GM13976 (cell line): ENCODE measurements at regions not wholly inside any gene's neighbourhood (a gene's known extent, or its start where the extent isn't known, plus 50 kb on each side); places are given as distances from the start of the nearest gene placed in this dataset.

Experiments
- DNase-seq: peaks from one replicate; pipeline ENCODE4 v3.0.0; 2012; ENCODE audit warnings: low spot score
- in situ Hi-C: fragments of 300-500 bp; cut with MboI; formaldehyde crosslinking; loops from one replicate; pipeline ENCODE4 v1.12.0; 2022; ENCODE audit warnings: low sequenced_read_pairs, mixed read lengths, inconsistent platforms; ENCODE audit not compliant: unreplicated experiment
- TF ChIP-seq, protein P1 (sequence below): IDR thresholded peaks from 2 replicates; pipeline ENCODE4 v1.5.1; 2012; ENCODE audit warnings: borderline replicate concordance, mild to moderate bottlenecking; ENCODE audit not compliant: insufficient read depth; ENCODE audit errors: extremely low read depth, missing control alignments, control extremely low read depth

DNA sequence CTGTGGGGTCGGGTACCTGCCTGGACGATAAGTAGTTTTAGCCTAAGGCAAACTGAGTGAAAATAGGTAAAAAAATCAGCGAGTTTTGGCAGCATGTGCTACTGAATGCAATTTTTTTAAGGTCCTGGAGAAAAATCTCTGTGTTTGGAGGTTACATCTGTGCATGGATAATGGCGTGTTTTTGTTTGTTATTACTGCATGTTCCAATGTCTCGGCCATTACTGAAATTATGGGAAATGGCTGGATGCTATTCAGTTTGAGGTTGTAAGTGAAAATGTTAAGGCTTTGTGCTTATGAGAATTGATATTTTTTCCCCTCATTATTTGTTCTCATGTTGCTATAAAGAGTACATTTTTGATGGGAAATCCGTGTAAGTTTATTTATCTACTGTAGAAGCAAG, 441.7 kb downstream of the PRDM2 start:
- in situ Hi-C loops: no loop called here
- no peak for DNase-seq
- TF ChIP-seq, protein P1, sequence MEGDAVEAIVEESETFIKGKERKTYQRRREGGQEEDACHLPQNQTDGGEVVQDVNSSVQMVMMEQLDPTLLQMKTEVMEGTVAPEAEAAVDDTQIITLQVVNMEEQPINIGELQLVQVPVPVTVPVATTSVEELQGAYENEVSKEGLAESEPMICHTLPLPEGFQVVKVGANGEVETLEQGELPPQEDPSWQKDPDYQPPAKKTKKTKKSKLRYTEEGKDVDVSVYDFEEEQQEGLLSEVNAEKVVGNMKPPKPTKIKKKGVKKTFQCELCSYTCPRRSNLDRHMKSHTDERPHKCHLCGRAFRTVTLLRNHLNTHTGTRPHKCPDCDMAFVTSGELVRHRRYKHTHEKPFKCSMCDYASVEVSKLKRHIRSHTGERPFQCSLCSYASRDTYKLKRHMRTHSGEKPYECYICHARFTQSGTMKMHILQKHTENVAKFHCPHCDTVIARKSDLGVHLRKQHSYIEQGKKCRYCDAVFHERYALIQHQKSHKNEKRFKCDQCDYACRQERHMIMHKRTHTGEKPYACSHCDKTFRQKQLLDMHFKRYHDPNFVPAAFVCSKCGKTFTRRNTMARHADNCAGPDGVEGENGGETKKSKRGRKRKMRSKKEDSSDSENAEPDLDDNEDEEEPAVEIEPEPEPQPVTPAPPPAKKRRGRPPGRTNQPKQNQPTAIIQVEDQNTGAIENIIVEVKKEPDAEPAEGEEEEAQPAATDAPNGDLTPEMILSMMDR: no peak

DNA sequence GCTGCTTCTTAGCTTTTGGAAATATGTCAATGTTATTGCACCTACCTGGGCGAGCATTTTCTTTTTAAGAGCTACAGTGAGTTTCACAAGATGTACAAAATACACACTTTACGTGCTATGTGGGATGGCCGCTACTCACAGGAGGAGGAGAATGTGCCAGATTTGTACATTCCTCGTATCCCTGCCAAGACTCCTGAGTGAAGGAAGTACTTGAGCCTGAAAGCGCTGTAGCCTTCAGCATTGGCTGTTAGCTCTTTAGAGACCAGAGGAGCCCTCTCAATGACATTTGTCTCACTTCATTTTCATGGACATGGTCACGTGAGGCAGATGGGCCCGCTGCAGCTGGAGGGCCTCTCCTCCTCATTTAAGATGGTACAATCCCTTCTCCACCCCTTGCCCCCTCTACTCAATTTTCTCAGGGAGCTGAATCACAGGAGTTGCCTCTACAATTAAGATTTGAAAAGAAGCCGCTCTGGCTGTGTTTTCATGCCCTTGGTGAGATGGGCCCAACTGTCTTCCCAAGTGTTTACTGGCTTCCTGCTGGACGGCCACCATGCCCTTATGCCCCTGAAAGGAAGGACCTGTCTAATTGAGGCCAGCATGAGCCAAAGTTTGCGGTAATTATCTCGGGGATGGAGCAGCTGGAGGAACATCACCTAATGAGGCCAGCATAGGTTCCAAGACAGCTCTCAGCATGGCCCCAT, 442.6 kb downstream of the PRDM2 start:
- TF ChIP-seq, protein P1: no peak
- in situ Hi-C loops: no loop called here
- DNase-seq: no peak

DNA sequence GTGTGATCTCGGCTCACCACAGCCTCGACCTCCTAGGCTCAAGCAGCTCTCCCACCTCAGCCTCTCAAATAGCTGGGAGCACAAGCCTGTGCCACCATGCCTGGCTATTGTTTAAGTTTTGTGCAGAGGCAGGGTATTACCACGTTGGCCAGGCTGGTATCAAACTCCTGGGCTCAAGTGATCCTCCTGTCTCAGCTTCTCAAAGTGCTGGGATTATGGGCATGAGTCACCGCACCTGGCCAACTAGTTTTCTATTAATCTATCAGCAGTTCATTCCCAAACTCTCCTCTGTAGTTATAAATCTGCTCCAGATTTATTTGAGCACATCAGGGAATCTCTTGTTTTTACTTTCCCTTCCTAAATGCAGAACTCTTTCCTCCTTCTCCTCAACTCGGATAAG, 443.8 kb downstream of the PRDM2 start:
- in situ Hi-C loops: no loop called here
- TF ChIP-seq, protein P1: no peak

GRCh38 chr1:14148526-14148925, 448.5 kb downstream of the PRDM2 start:
- in situ Hi-C loops: no loop called here

More for the DNA sequence above, 443.8 kb downstream of the PRDM2 start:
- no peak for DNase-seq

GRCh38 chr1:14149431-14149830, 449.1 kb upstream of the KAZN start:
- in situ Hi-C loops: no loop called here
- no peak for DNase-seq
- TF ChIP-seq, protein P1: no peak

More at GRCh38 chr1:14148526-14148925, 448.5 kb downstream of the PRDM2 start:
- TF ChIP-seq, protein P1: no peak
- no peak for DNase-seq

DNA sequence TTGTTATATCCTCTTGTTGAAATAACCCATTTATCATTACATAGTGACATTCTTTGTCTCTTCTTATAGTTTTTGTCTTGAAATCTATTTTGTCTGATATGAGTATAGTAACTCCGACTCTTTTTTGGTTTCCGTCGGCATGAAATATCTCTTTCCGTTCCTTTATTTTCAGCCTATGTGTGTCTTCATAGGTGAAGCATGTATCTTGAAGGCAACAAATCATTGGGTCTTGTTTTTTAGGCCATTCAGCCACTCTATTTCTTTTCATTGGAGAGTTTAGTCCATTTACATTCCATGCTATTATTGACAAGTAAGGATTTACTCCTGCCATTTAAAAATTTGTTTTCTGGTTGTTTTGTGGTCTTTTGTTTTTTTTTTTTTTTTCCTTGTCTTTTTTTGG, 441.9 kb upstream of the KAZN start:
- in situ Hi-C loops: no loop called here
- TF ChIP-seq, protein P1: no peak
- no peak for DNase-seq
